CD4-positive, alpha-beta T cell treated with Interferon gamma for 1 hour (primary cell): ENCODE measurements at regions not wholly inside any gene's neighbourhood (a gene's known extent, or its start where the extent isn't known, plus 50 kb on each side); places are given as distances from the start of the nearest gene placed in this dataset.

ENCODE experiments used
- DNase-seq: peaks from one replicate; pipeline ENCODE4 v3.0.0-alpha.2; 2020

- DNase-seq = no peak
Observed at GRCh38 chr11:134905928-134906327, 493.9 kb upstream of the B3GAT1 start.

GRCh38 chr11:134905517-134905916 is 493.5 kb upstream of the B3GAT1 start:
- no peak for DNase-seq

- no peak for DNase-seq
Observed at GRCh38 chr11:134904103-134904790, 492.2 kb upstream of the B3GAT1 start.

GRCh38 chr11:134901955-134902918 is 490.2 kb upstream of the B3GAT1 start:
- DNase-seq = no peak

GRCh38 chr11:134901542-134901941 is 489.5 kb upstream of the B3GAT1 start:
- no peak for DNase-seq

- no peak for DNase-seq
Observed at GRCh38 chr11:134893810-134894685, 482.0 kb upstream of the B3GAT1 start.

GRCh38 chr11:134890446-134890845 is 478.4 kb upstream of the B3GAT1 start:
- no peak for DNase-seq

GRCh38 chr11:134889832-134890231 is 477.8 kb upstream of the B3GAT1 start:
- no peak for DNase-seq

- DNase-seq = no peak
Observed at GRCh38 chr11:134888821-134889220, 476.8 kb upstream of the B3GAT1 start.

- no peak for DNase-seq
Observed at GRCh38 chr11:134887896-134888295, 475.9 kb upstream of the B3GAT1 start.

GRCh38 chr11:134883484-134883883 is 471.4 kb upstream of the B3GAT1 start:
- DNase-seq = no peak

- DNase-seq = no peak
Observed at GRCh38 chr11:134882671-134883297, 470.7 kb upstream of the B3GAT1 start.

- DNase-seq = no peak
Observed at GRCh38 chr11:134882141-134882540, 470.1 kb upstream of the B3GAT1 start.

GRCh38 chr11:134880788-134881187 is 468.7 kb upstream of the B3GAT1 start:
- DNase-seq = no peak

GRCh38 chr11:134879931-134880330 is 467.9 kb upstream of the B3GAT1 start:
- no peak for DNase-seq

- no peak for DNase-seq
Observed at GRCh38 chr11:134879341-134879740, 467.3 kb upstream of the B3GAT1 start.

GRCh38 chr11:134878785-134879184 is 466.7 kb upstream of the B3GAT1 start:
- no peak for DNase-seq

GRCh38 chr11:134876226-134876625 is 464.2 kb upstream of the B3GAT1 start:
- DNase-seq = no peak

- no peak for DNase-seq
Observed at GRCh38 chr11:134866981-134867675, 455.1 kb upstream of the B3GAT1 start.

- no peak for DNase-seq
Observed at GRCh38 chr11:134866215-134866614, 454.2 kb upstream of the B3GAT1 start.

GRCh38 chr11:134864968-134865305 is 452.9 kb upstream of the B3GAT1 start:
- DNase-seq = no peak
